H1 (cell line): ENCODE measurements at regions not wholly inside any gene's neighbourhood (a gene's known extent, or its start where the extent isn't known, plus 50 kb on each side); places are given as distances from the start of the nearest gene placed in this dataset.

Experiments
- CTCF ChIA-PET: fragments of 300-600 bp; sonication (Branson Sonifier 250); formaldehyde crosslinking; loops from one replicate; lab custom pipeline; 2021; ENCODE audit not compliant: partially characterized antibody; lab: Charles Lee
- POLR2A ChIA-PET: fragments of 300-600 bp; sonication (Branson Sonifier 250); formaldehyde crosslinking; loops from one replicate; lab custom pipeline; 2021; ENCODE audit warnings: inconsistent platforms; ENCODE audit not compliant: partially characterized antibody; lab: Charles Lee
- DNase-seq, 2 experiments: peaks; one replicate each; pipeline versions ENCODE4 v3.0.0 to v3.0.0-alpha.2; 2010 to 2022; ENCODE audit warnings: low spot score in 2 of 2, low read depth in 1 of 2, mixed read lengths in 1 of 2
- FAIRE-seq: peaks from 2 replicates; lab custom pipeline; 2011; peaks lifted over from hg19 to GRCh38; lab: Jason Lieb, UNC
- H2AFZ ChIP-seq: 2 replicates; pipeline ENCODE4 v1.8.1; 2012; ENCODE audit warnings: low read length, inconsistent platforms
- H2AK5ac ChIP-seq: 2 replicates; pipeline ENCODE4 v1.6.1; 2013; ENCODE audit warnings: low read depth, low read length
- H2BK120ac ChIP-seq: replicated peaks from 2 replicates; pipeline ENCODE3; 2013; ENCODE audit warnings: low read depth, low read length, inconsistent platforms
- H2BK12ac ChIP-seq: 2 replicates; pipeline ENCODE4 v1.6.1; 2013; ENCODE audit warnings: low read depth, low read length
- H2BK15ac ChIP-seq: 2 replicates; pipeline ENCODE4 v1.6.1; 2013; ENCODE audit warnings: low read length
- H2BK20ac ChIP-seq: 2 replicates; pipeline ENCODE4 v1.6.1; 2013; ENCODE audit warnings: low read length
- H2BK5ac ChIP-seq: 2 replicates; pipeline ENCODE4 v1.6.1; 2013; ENCODE audit warnings: low read depth, low read length
- H3K14ac ChIP-seq: 2 replicates; pipeline ENCODE4 v1.6.1; 2013; ENCODE audit warnings: inconsistent platforms; ENCODE audit not compliant: insufficient read length
- H3K18ac ChIP-seq: 2 replicates; pipeline ENCODE4 v1.6.1; 2013; ENCODE audit warnings: low read length; ENCODE audit errors: extremely low read depth
- H3K23ac ChIP-seq: 2 replicates; pipeline ENCODE4 v1.6.1; 2013; ENCODE audit warnings: inconsistent platforms; ENCODE audit not compliant: insufficient read length
- H3K23me2 ChIP-seq: 2 replicates; pipeline ENCODE4 v1.6.1; 2013; ENCODE audit warnings: low read depth, low read length
- H3K27ac ChIP-seq: 2 replicates; pipeline ENCODE4 v1.6.1; 2011; ENCODE audit warnings: low read depth, low read length, inconsistent platforms
- H3K27me3 ChIP-seq, 4 experiments: replicated peaks in 1 of 4; 1 replicate in 1 of 4; 2 replicates in 3 of 4; pipeline versions ENCODE4 v1.6.1 to v1.8.1; 2011 to 2013; ENCODE audit warnings: low read length in 3 of 4, mild to moderate bottlenecking in 3 of 4, inconsistent platforms in 2 of 4, mixed read lengths in 2 of 4, moderate library complexity in 1 of 4; ENCODE audit not compliant: control insufficient read depth in 3 of 4, insufficient read depth in 3 of 4; ENCODE audit errors: extremely low read depth in 1 of 4
- H3K36me3 ChIP-seq, 4 experiments: 2 replicates each; pipeline versions ENCODE4 v1.6.1 to v1.8.1; 2011 to 2013; ENCODE audit warnings: mild to moderate bottlenecking in 4 of 4, low read length in 3 of 4, moderate library complexity in 2 of 4, control low read depth in 1 of 4, inconsistent platforms in 1 of 4; ENCODE audit not compliant: insufficient read depth in 4 of 4, control insufficient read depth in 2 of 4
- H3K4ac ChIP-seq: replicated peaks from 2 replicates; pipeline ENCODE3; 2013; ENCODE audit warnings: low read length, low read depth, mixed read lengths, inconsistent platforms; ENCODE audit not compliant: insufficient read length
- H3K4me1 ChIP-seq, 4 experiments: replicated peaks in 1 of 4; 1 replicate in 1 of 4; 2 replicates in 3 of 4; pipeline versions ENCODE4 v1.6.1 to v1.8.1; 2011 to 2013; ENCODE audit warnings: low read length in 3 of 4, inconsistent platforms in 2 of 4, mixed read lengths in 1 of 4; ENCODE audit not compliant: insufficient read depth in 4 of 4, control insufficient read depth in 3 of 4
- H3K4me2 ChIP-seq, 2 experiments: 2 replicates each; pipeline versions ENCODE4 v1.6.1 to v1.8.1; 2011 to 2013; ENCODE audit warnings: low read depth in 2 of 2, low read length in 2 of 2, control low read depth in 1 of 2, inconsistent platforms in 1 of 2, mild to moderate bottlenecking in 1 of 2; ENCODE audit not compliant: insufficient read depth in 1 of 2
- H3K4me3 ChIP-seq, 4 experiments: fragments of 200-600, 300-600 bp in 1 of 4; sonication (generic), shearing (Covaris generic), sonication (Bioruptor Twin) in 1 of 4; 2 replicates each; pipeline versions ENCODE4 v1.5.1 to v1.8.1; 2011 to 2016; ENCODE audit warnings: low read length in 4 of 4, low read depth in 3 of 4, control low read depth in 2 of 4, inconsistent platforms in 2 of 4, mild to moderate bottlenecking in 2 of 4, mixed read lengths in 1 of 4, moderate library complexity in 1 of 4; ENCODE audit not compliant: insufficient read depth in 2 of 4; ENCODE audit errors: extremely low read depth in 1 of 4
- H3K56ac ChIP-seq: replicated peaks from 2 replicates; pipeline ENCODE3; 2013; ENCODE audit warnings: low read depth, mild to moderate bottlenecking, mixed read lengths, low read length, inconsistent platforms; ENCODE audit not compliant: insufficient read length
- H3K79me1 ChIP-seq: 2 replicates; pipeline ENCODE4 v1.6.1; 2013; ENCODE audit warnings: low read depth, low read length, control low read depth
- H3K79me2 ChIP-seq, 2 experiments: 2 replicates each; pipeline versions ENCODE4 v1.6.1 to v1.8.1; 2012 to 2013; ENCODE audit warnings: low read length in 2 of 2, mild to moderate bottlenecking in 2 of 2, inconsistent platforms in 1 of 2; ENCODE audit not compliant: insufficient read depth in 2 of 2, control insufficient read depth in 1 of 2
- H3K9ac ChIP-seq, 4 experiments: replicated peaks in 1 of 4; 1 replicate in 1 of 4; 2 replicates in 3 of 4; pipeline versions ENCODE4 v1.6.1 to v1.8.1; 2011 to 2013; ENCODE audit warnings: low read depth in 3 of 4, low read length in 3 of 4, control low read depth in 2 of 4, mild to moderate bottlenecking in 2 of 4, moderate library complexity in 2 of 4, inconsistent platforms in 1 of 4; ENCODE audit errors: extremely low read depth in 1 of 4
- H3K9me3 ChIP-seq, 2 experiments: 2 replicates each; pipeline versions ENCODE4 v1.6.1 to v1.8.1; 2012 to 2013; ENCODE audit warnings: mild to moderate bottlenecking in 2 of 2, moderate library complexity in 2 of 2, control low read depth in 1 of 2, inconsistent platforms in 1 of 2, low read depth in 1 of 2, low read length in 1 of 2, mixed read lengths in 1 of 2; ENCODE audit not compliant: insufficient read depth in 2 of 2
- H4K20me1 ChIP-seq, 2 experiments: replicated peaks in 1 of 2; 2 replicates each; pipeline versions ENCODE3 to v1.8.1; 2011 to 2013; ENCODE audit warnings: inconsistent platforms in 2 of 2, low read length in 2 of 2, mild to moderate bottlenecking in 1 of 2; ENCODE audit not compliant: insufficient read depth in 2 of 2, control insufficient read depth in 1 of 2
- H4K5ac ChIP-seq: 2 replicates; pipeline ENCODE4 v1.6.1; 2013; ENCODE audit warnings: low read length, low read depth, mixed read lengths, inconsistent platforms; ENCODE audit not compliant: insufficient read length
- H4K8ac ChIP-seq: 2 replicates; pipeline ENCODE4 v1.8.0; 2013; ENCODE audit warnings: mild to moderate bottlenecking, moderate library complexity, low read length, inconsistent platforms; ENCODE audit not compliant: insufficient read depth; ENCODE audit errors: extremely low read depth
- H4K91ac ChIP-seq: replicated peaks from 2 replicates; pipeline ENCODE3; 2013; ENCODE audit warnings: low read length, mixed read lengths, inconsistent platforms; ENCODE audit not compliant: insufficient read length
- CHD2 ChIP-seq: IDR thresholded peaks from 2 replicates; pipeline ENCODE4 v1.6.1; 2012; ENCODE audit warnings: low read length, improper control_type of control experiment
- EGR1 ChIP-seq: IDR thresholded peaks from 2 replicates; pipeline ENCODE4 v1.6.1; 2011; ENCODE audit warnings: low read depth, low read length, borderline replicate concordance
- EP300 ChIP-seq, 2 experiments: IDR thresholded peaks; 1 replicate in 1 of 2; 2 replicates in 1 of 2; pipeline ENCODE4 v1.6.1; 2011 to 2012; ENCODE audit warnings: low read depth in 2 of 2, low read length in 2 of 2, mild to moderate bottlenecking in 2 of 2, borderline replicate concordance in 1 of 2, inconsistent platforms in 1 of 2, moderate library complexity in 1 of 2
- EZH2 ChIP-seq: fragments of 200-600 bp; sonication (generic); IDR thresholded peaks from 2 replicates; pipeline ENCODE4 v1.7.1; 2012; ENCODE audit warnings: low read depth, mild to moderate bottlenecking, moderate library complexity, low read length, inconsistent platforms; ENCODE audit not compliant: severe bottlenecking
- JUN ChIP-seq: IDR thresholded peaks from 2 replicates; pipeline ENCODE4 v1.6.1; 2011; ENCODE audit warnings: low read depth, mild to moderate bottlenecking, improper control_type of control experiment, low read length
- POU5F1 ChIP-seq: IDR thresholded peaks from 2 replicates; pipeline ENCODE4 v1.6.1; 2011; ENCODE audit warnings: low read depth, mild to moderate bottlenecking, low read length, moderate library complexity
- RXRA ChIP-seq: IDR thresholded peaks from 2 replicates; pipeline ENCODE4 v1.6.1; 2011; ENCODE audit warnings: low read depth, mild to moderate bottlenecking, low read length, moderate library complexity; ENCODE audit not compliant: insufficient read depth
- SAP30 ChIP-seq: fragments of 300-600 bp; sonication (generic); IDR thresholded peaks from 2 replicates; pipeline ENCODE4 v1.7.1; 2012; ENCODE audit warnings: low read length, moderate library complexity, mild to moderate bottlenecking, inconsistent platforms; ENCODE audit not compliant: insufficient read depth, insufficient replicate concordance
- SIN3A ChIP-seq, 2 experiments: IDR thresholded peaks in 1 of 2; conservative IDR thresholded peaks in 1 of 2; 2 replicates each; pipeline ENCODE4 v1.6.1; 2011 to 2012; ENCODE audit warnings: low read length in 2 of 2, improper control_type of control experiment in 1 of 2, low read depth in 1 of 2, mild to moderate bottlenecking in 1 of 2
- SP1 ChIP-seq: IDR thresholded peaks from 2 replicates; pipeline ENCODE4 v1.6.1; 2011; ENCODE audit warnings: low read depth, low read length
- TAF1 ChIP-seq: IDR thresholded peaks from 2 replicates; pipeline ENCODE4 v1.6.1; 2011; ENCODE audit warnings: mild to moderate bottlenecking, low read depth, low read length
- WGBS, 2 experiments: shearing (Covaris generic) in 1 of 2; methylation state at CpG; one replicate each; pipeline versions ENCODE4 v1.1.6 to v1.1.7; 2013 to 2015; ENCODE audit warnings: low lambda C conversion rate in 2 of 2, mixed read lengths in 2 of 2, inconsistent platforms in 1 of 2, low coverage in 1 of 2, missing lambda C conversion rate in 1 of 2; ENCODE audit not compliant: insufficient replicate concordance in 2 of 2, insufficient coverage in 1 of 2, insufficient read length in 1 of 2; ENCODE audit errors: extremely low coverage in 1 of 2, missing lambda C conversion rate in 1 of 2; 5-methylcytosine and 5-hydroxymethylcytosine counted together

DNA sequence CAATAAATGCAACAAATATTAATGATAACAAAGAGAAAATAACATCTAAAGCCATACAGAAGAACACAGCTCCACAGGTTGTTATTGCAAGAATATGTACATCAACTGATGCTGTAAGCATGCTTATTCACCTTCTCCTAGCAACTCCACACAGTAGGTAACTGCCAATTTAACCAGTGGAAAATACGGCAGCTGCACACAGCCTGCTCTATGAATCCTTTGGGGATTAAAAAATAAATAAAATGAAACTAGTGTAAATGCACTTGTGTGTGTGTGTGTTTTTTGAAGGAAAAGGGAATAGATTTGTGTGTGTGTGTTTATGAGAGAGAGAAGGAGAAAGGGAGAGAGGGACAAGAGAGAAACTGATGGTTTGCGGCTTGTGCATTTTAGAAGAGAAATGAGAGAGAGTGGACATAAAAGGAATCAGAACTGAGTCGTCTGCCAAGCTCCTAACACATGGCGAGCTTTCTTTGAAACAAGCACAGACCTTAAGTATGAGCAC lies 96.2 kb upstream of the PDE1A start:
- Histone ChIP-seq H2AFZ (no peak overlapping the region), H3K27me3 (no peaks in the 10 kb centered on the region), H4K91ac (no peak overlapping the region), H4K5ac (no peak overlapping the region), H2BK20ac (no peak overlapping the region), H3K4me3 (no peak overlapping the region), H4K8ac (no peak overlapping the region), H3K23ac (no peak overlapping the region), H3K56ac (no peak overlapping the region), H3K36me3 (no peaks in the 10 kb centered on the region), H2BK12ac (no peak overlapping the region), H3K79me2 (no peaks in the 10 kb centered on the region), H3K23me2 (no peaks in the 10 kb centered on the region), H3K79me1 (no peaks in the 10 kb centered on the region), H3K9me3 (no peaks in the 10 kb centered on the region), H3K4me2 (no peak overlapping the region), H3K18ac (no peak overlapping the region), H3K9ac (no peak overlapping the region), H3K4me1 (no peaks in the 10 kb centered on the region), H3K14ac (no peak overlapping the region), H2BK15ac (no peak overlapping the region), H2BK120ac (no peak overlapping the region), H3K27ac (no peak overlapping the region), H2AK5ac (no peak overlapping the region), H4K20me1 (no peaks in the 10 kb centered on the region), H3K4ac (no peak overlapping the region), H2BK5ac (no peak overlapping the region)
- POLR2A ChIA-PET, result no interaction called here
- DNase-seq, result no peak
- WGBS, 2 experiments, result 86% methylated on average over 4 of the region's 4 CpGs; no CpG with 5 or more reads in 1 of the 2 experiments
- no peak for FAIRE-seq
- CTCF ChIA-PET, result interaction anchor here (1.4 kb wide), 1 partner anchor 11 kb away, joined by 9 read pairs; no protein-coding TSS in a partner anchor
- TF ChIP-seq TAF1, result no peak
- no peak for TF ChIP-seq POU5F1
- TF ChIP-seq SP1, result no peak
- no peak for TF ChIP-seq EP300 (IDR thresholded peaks at IDR 0.05; ENCODE audit: borderline replicate concordance in 1 of 2, low read depth in 2 of 2, low read length in 2 of 2)
- no peak for TF ChIP-seq JUN
- no peak for TF ChIP-seq SIN3A (conservative IDR thresholded peaks at IDR 0.05 in 1 of 2, IDR thresholded peaks at IDR 0.05 in 1 of 2; ENCODE audit: low read depth in 1 of 2, low read length in 2 of 2)
- no peak for TF ChIP-seq EGR1
- no peak for TF ChIP-seq CHD2
- TF ChIP-seq EZH2, result no peak
- TF ChIP-seq RXRA, result no peak
- no peak for TF ChIP-seq SAP30
